ENCODE measurements at regions not wholly inside any gene's neighbourhood (a gene's known extent, or its start where the extent isn't known, plus 50 kb on each side); places are given as distances from the start of the nearest gene placed in this dataset.

GRCh38 chr4:97411356-97411755, 731.9 kb downstream of the STPG2 start:
- no peak for TF ChIP-seq POLR2AphosphoS5 (IDR thresholded peaks at IDR 0.05; ENCODE audit: low read depth)
- no peak for TF ChIP-seq REST (IDR thresholded peaks at IDR 0.05; ENCODE audit: insufficient replicate concordance, low read depth)
- TF ChIP-seq GABPA (IDR thresholded peaks at IDR 0.05; ENCODE audit: low read depth), result no peak
- TF ChIP-seq SPI1 (IDR thresholded peaks at IDR 0.05; ENCODE audit: borderline replicate concordance, low read depth), result no peak
- no peak for TF ChIP-seq CTCF (IDR thresholded peaks at IDR 0.05; ENCODE audit: insufficient read depth, low read length)
- no peaks in the 10 kb centered on the region for H3K27me3 ChIP-seq (ENCODE audit: insufficient read depth, poor library complexity, severe bottlenecking)
- H3K27ac ChIP-seq (replicated peaks), result no peak overlapping the region
- no peak for DNase-seq (ENCODE audit: low read depth in 1 of 2, low spot score in 1 of 2)
- no peak overlapping the region for H3K4me3 ChIP-seq (replicated peaks; ENCODE audit: insufficient read depth, low read length)

- TF ChIP-seq CTCF (IDR thresholded peaks at IDR 0.05; ENCODE audit: insufficient read depth, low read length), result no peak
- no peak for TF ChIP-seq REST (IDR thresholded peaks at IDR 0.05; ENCODE audit: insufficient replicate concordance, low read depth)
- no peak for TF ChIP-seq SPI1 (IDR thresholded peaks at IDR 0.05; ENCODE audit: borderline replicate concordance, low read depth)
- no peak for TF ChIP-seq POLR2AphosphoS5 (IDR thresholded peaks at IDR 0.05; ENCODE audit: low read depth)
- no peak for TF ChIP-seq GABPA (IDR thresholded peaks at IDR 0.05; ENCODE audit: low read depth)
- Histone ChIP-seq H3K27ac (replicated peaks) (no peak overlapping the region), H3K4me3 (replicated peaks; ENCODE audit: insufficient read depth, low read length) (no peak overlapping the region), H3K27me3 (ENCODE audit: insufficient read depth, poor library complexity, severe bottlenecking) (no peaks in the 10 kb centered on the region)
- DNase-seq (ENCODE audit: low read depth in 1 of 2, low spot score in 1 of 2), result no peak
Measured at GRCh38 chr4:97412331-97412730, 730.9 kb downstream of the STPG2 start.

- H3K27ac ChIP-seq (replicated peaks), result no peak overlapping the region
- H3K4me3 ChIP-seq (replicated peaks; ENCODE audit: insufficient read depth, low read length), result no peak overlapping the region
- TF ChIP-seq GABPA (IDR thresholded peaks at IDR 0.05; ENCODE audit: low read depth) (no peak), SPI1 (IDR thresholded peaks at IDR 0.05; ENCODE audit: borderline replicate concordance, low read depth) (no peak), CTCF (IDR thresholded peaks at IDR 0.05; ENCODE audit: insufficient read depth, low read length) (no peak), REST (IDR thresholded peaks at IDR 0.05; ENCODE audit: insufficient replicate concordance, low read depth) (no peak), POLR2AphosphoS5 (IDR thresholded peaks at IDR 0.05; ENCODE audit: low read depth) (no peak)
- H3K27me3 ChIP-seq (ENCODE audit: insufficient read depth, poor library complexity, severe bottlenecking), result no peaks in the 10 kb centered on the region
- no peak for DNase-seq (ENCODE audit: low read depth in 1 of 2, low spot score in 1 of 2)
Measured at GRCh38 chr4:97414161-97414560, 729.1 kb downstream of the STPG2 start.

Data from HL-60 (cell line).